Peyer's patch (tissue), 4 donors: ENCODE measurements at regions not wholly inside any gene's neighbourhood (a gene's known extent, or its start where the extent isn't known, plus 50 kb on each side); places are given as distances from the start of the nearest gene placed in this dataset.

Experiments
- DNase-seq, 3 donors: peaks; one replicate each; pipeline ENCODE4 v3.0.0-alpha.2; 2017 to 2019
- H3K27ac ChIP-seq, 4 donors: fragments of 200-600 bp; sonication (generic); one replicate each; pipeline ENCODE4 v1.5.1; 2016 to 2019
- H3K27me3 ChIP-seq, 2 donors: fragments of 200-600 bp; sonication (generic); one replicate each; pipeline ENCODE4 v1.5.1; 2019
- H3K36me3 ChIP-seq, 3 donors: fragments of 200-600 bp; sonication (generic); one replicate each; pipeline ENCODE4 v1.5.1; 2016 to 2019
- H3K4me1 ChIP-seq, 4 donors: fragments of 200-600 bp; sonication (generic); one replicate each; pipeline ENCODE4 v1.5.1; 2016 to 2019
- H3K4me3 ChIP-seq, 4 donors: fragments of 200-600 bp; sonication (generic); 1 replicate in 3 of 4; 2 replicates in 1 of 4; pipeline ENCODE4 v1.5.1; 2016 to 2019; ENCODE audit warnings: mild to moderate bottlenecking in 1 of 4
- H3K9me3 ChIP-seq, 4 donors: fragments of 200-600 bp; sonication (generic); one replicate each; pipeline ENCODE4 v1.5.1; 2016 to 2019; ENCODE audit warnings: mild to moderate bottlenecking in 1 of 4
- CTCF ChIP-seq, 6 experiments: fragments of 450-650 bp in 4 of 6; fragments of 200-600 bp in 2 of 6; sonication (generic) in 1 of 6; IDR thresholded peaks; one replicate each; pipeline ENCODE4 v1.5.1; 2017 to 2019; ENCODE audit warnings: antibody characterized with exemption in 6 of 6, mild to moderate bottlenecking in 3 of 6, moderate library complexity in 1 of 6
- POLR2A ChIP-seq, 2 donors: fragments of 450-650 bp; IDR thresholded peaks; one replicate each; pipeline ENCODE4 v1.5.1; 2017; ENCODE audit warnings: antibody characterized with exemption in 2 of 2, mild to moderate bottlenecking in 2 of 2, moderate library complexity in 2 of 2

- H3K9me3 ChIP-seq: peaks cover 0 to 6% (median 0%) of the 10 kb centered on the region in 4 donors
- DNase-seq: no peak
These were observed 211.0 kb upstream of the NAV2 start for GRCh38 chr11:19501631-19502030.

GRCh38 chr11:19499999-19500398 lies 212.6 kb upstream of the NAV2 start:
- H3K27ac ChIP-seq: no peak overlapping the region
- no peaks in the 10 kb centered on the region for H3K27me3 ChIP-seq
- no peaks in the 10 kb centered on the region for H3K36me3 ChIP-seq
- H3K4me3 ChIP-seq: no peak overlapping the region
- no peak for DNase-seq
- H3K4me1 ChIP-seq: no peaks in the 10 kb centered on the region
- H3K9me3 ChIP-seq: no peaks in the 10 kb centered on the region
- TF ChIP-seq CTCF (IDR thresholded peaks at IDR 0.05) (no peak), POLR2A (IDR thresholded peaks at IDR 0.05) (no peak)

More at GRCh38 chr11:19501631-19502030, 211.0 kb upstream of the NAV2 start:
- TF ChIP-seq CTCF (IDR thresholded peaks at IDR 0.05) (no peak), POLR2A (IDR thresholded peaks at IDR 0.05) (no peak)
- Histone ChIP-seq H3K4me3 (no peak overlapping the region), H3K27me3 (no peaks in the 10 kb centered on the region), H3K27ac (no peak overlapping the region), H3K4me1 (no peaks in the 10 kb centered on the region), H3K36me3 (no peaks in the 10 kb centered on the region)

GRCh38 chr11:19499026-19499669 lies 213.5 kb upstream of the NAV2 start:
- Histone ChIP-seq H3K4me3 (no peak overlapping the region), H3K27me3 (no peaks in the 10 kb centered on the region), H3K9me3 (no peaks in the 10 kb centered on the region), H3K36me3 (no peaks in the 10 kb centered on the region), H3K4me1 (no peaks in the 10 kb centered on the region), H3K27ac (no peak overlapping the region)
- no peak for DNase-seq
- TF ChIP-seq CTCF (IDR thresholded peaks at IDR 0.05): no peak

GRCh38 chr11:19493446-19494213 lies 219.0 kb upstream of the NAV2 start:
- TF ChIP-seq POLR2A (IDR thresholded peaks at IDR 0.05): no peak
- TF ChIP-seq CTCF (IDR thresholded peaks at IDR 0.05): no peak
- no peaks in the 10 kb centered on the region for H3K9me3 ChIP-seq
- H3K36me3 ChIP-seq: no peaks in the 10 kb centered on the region
- H3K4me3 ChIP-seq: no peak overlapping the region
- H3K4me1 ChIP-seq: no peaks in the 10 kb centered on the region
- no peaks in the 10 kb centered on the region for H3K27me3 ChIP-seq
- H3K27ac ChIP-seq: no peak overlapping the region
- DNase-seq: no peak

GRCh38 chr11:19482319-19483100 lies 230.1 kb upstream of the NAV2 start:
- H3K36me3 ChIP-seq: no peaks in the 10 kb centered on the region
- H3K27ac ChIP-seq: no peak overlapping the region
- no peak overlapping the region for H3K4me3 ChIP-seq
- no peaks in the 10 kb centered on the region for H3K9me3 ChIP-seq
- no peaks in the 10 kb centered on the region for H3K27me3 ChIP-seq
- TF ChIP-seq POLR2A (IDR thresholded peaks at IDR 0.05) (no peak), CTCF (IDR thresholded peaks at IDR 0.05) (no peak)
- DNase-seq: no peak
- H3K4me1 ChIP-seq: no peaks in the 10 kb centered on the region
